GM21381 (cell line): ENCODE measurements at regions not wholly inside any gene's neighbourhood (a gene's known extent, or its start where the extent isn't known, plus 50 kb on each side); places are given as distances from the start of the nearest gene placed in this dataset.

ENCODE experiments used
- ATAC-seq: cut with Tn5 transposase; IDR thresholded peaks from one replicate; pipeline ENCODE4 v1.9.1; 2021; ENCODE audit warnings: mild to moderate bottlenecking, moderate library complexity; ENCODE audit not compliant: unreplicated experiment

GRCh38 chr9:129368444-129368978 is 190.4 kb upstream of the IER5L start:
- ATAC-seq: no peak

GRCh38 chr9:129367287-129367686 is 189.2 kb upstream of the IER5L start:
- no peak for ATAC-seq

GRCh38 chr9:129365196-129365595 is 187.1 kb upstream of the IER5L start:
- ATAC-seq: no peak

GRCh38 chr9:129363216-129363873 is 185.3 kb upstream of the IER5L start:
- no peak for ATAC-seq

- no peak for ATAC-seq
Measured at GRCh38 chr9:129362287-129363000, 184.4 kb upstream of the IER5L start.

GRCh38 chr9:129361196-129361595 is 183.1 kb upstream of the IER5L start:
- ATAC-seq: no peak

GRCh38 chr9:129359916-129360536 is 182.0 kb upstream of the IER5L start:
- no peak for ATAC-seq

- ATAC-seq: no peak
Measured at GRCh38 chr9:129359162-129359811, 181.2 kb upstream of the IER5L start.

- ATAC-seq: no peak
Measured at GRCh38 chr9:129358621-129359154, 180.6 kb upstream of the IER5L start.

- no peak for ATAC-seq
Measured at GRCh38 chr9:129357773-129358245, 179.7 kb upstream of the IER5L start.

GRCh38 chr9:129356871-129357772 is 179.1 kb upstream of the IER5L start:
- no peak for ATAC-seq

GRCh38 chr9:129355631-129356030 is 177.6 kb upstream of the IER5L start:
- no peak for ATAC-seq

GRCh38 chr9:129354498-129354897 is 176.4 kb upstream of the IER5L start:
- no peak for ATAC-seq

GRCh38 chr9:129353697-129354336 is 175.8 kb upstream of the IER5L start:
- ATAC-seq: no peak

- ATAC-seq: no peak
Measured at GRCh38 chr9:129352146-129352865, 174.2 kb upstream of the IER5L start.

- ATAC-seq: no peak
Measured at GRCh38 chr9:129351642-129352145, 173.6 kb upstream of the IER5L start.

GRCh38 chr9:129351058-129351641 is 173.1 kb upstream of the IER5L start:
- no peak for ATAC-seq
